ENCODE measurements at regions not wholly inside any gene's neighbourhood (a gene's known extent, or its start where the extent isn't known, plus 50 kb on each side); places are given as distances from the start of the nearest gene placed in this dataset.

DNA sequence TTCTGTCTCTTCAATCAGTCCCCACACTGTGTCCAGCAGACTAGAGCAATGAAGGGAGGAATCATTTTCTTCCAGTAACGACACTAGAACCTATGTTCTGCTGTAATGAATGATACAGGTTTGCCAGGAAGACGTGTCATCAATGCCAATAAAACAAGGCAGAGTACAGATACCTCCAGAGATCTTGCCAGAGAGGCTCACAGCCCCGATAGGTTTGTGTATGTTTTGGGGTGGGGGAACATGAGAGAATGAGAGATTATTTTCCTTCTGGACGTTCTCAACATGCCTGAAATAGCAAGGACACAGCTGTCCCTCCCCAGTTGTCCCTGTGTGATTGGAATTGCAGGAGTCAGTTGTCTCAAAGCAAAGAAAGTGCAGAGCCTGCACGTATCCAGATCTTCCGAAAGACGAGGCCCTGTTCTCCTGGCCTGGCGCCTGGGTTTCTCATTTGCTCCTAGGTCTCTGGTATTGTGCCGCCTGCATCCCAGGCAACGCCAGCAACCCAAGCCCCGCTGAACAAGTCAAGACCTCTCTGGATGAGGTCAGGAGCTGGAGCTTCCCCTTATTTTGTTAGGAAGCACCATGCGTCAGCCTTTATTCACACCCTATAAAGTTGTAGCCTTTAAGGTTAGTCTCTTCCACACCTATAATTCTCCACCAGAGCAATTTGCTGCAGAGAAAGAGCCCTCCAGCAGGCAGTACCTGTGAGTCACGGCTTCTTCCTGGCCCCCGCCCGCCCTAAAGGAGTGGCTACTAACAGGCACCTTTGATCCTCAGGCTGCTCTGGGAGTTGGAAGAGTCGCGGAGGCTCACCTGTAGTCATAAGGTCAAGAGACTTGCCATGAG is 130.5 kb downstream of the TOMM20 start:
- no peak for TF ChIP-seq CTCF (conservative IDR thresholded peaks at IDR 0.05; ENCODE audit: control insufficient read depth, insufficient read depth, low read depth, low read length)
- no peak overlapping the region for H3K4me3 ChIP-seq (ENCODE audit: control insufficient read depth, low read depth, low read length)
- DNase-seq (ENCODE audit: low read depth), result peak; percentile 61

DNA sequence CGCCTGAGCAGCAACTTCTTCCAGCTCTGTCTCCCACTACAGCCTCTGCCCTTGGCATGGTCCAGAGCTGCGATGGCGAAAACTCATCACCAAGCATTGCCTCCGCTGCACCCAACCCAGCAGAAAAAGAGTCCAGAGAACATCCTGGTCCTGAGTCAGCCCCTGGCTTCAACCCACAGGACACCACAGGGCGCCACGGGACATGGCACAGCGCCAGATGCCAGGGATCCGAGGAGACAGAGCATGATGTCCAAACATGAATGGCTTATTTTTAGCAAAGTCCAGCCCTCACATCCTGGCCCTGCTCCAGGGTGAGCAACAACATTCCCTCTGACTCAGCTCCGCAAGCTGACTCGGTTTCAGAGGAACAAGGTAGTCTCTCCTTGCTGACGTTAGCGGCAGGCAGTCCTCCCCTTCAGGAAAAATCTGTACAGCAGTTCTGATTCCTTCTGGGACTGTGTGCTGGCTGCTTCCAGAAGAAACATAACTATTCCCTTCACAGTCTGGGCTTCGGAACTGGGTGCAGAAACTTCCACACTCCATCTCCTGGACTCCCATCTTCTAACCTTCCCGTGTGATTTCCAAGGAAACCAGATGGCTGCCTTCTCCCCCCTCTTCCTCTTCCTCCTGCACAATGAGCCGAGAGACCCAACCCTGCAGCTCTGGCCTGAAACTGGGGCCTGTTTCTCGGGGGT is 131.3 kb downstream of the TOMM20 start:
- H3K4me3 ChIP-seq (ENCODE audit: control insufficient read depth, low read depth, low read length), result no peak overlapping the region
- peak; percentile 100 for DNase-seq (ENCODE audit: low read depth)
- no peak for TF ChIP-seq CTCF (conservative IDR thresholded peaks at IDR 0.05; ENCODE audit: control insufficient read depth, insufficient read depth, low read depth, low read length)

DNA sequence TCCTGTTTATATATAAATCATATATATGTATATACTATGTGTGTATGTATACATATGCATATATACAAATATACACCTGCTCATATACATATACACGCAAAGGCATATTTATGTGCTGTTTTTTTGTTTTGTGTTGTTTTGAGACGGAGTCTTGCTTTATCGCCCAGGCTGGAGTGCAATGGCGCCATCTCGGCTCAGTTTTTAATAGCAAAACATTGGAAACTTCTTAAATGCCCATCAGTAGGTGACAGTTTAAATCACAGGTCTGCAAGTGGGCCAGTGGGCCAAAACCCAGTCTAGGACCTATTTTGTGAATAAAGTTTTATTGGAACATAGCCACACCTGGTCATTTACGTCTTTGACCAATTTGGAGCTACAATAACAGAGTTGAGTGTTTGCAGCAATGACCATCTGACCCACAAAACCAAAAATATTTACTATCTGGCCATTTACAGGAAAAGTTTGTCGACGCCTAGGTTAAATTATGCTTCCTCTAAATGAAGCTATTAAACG is 132.3 kb downstream of the TOMM20 start:
- no peak for TF ChIP-seq CTCF (conservative IDR thresholded peaks at IDR 0.05; ENCODE audit: control insufficient read depth, insufficient read depth, low read depth, low read length)
- H3K4me3 ChIP-seq (ENCODE audit: control insufficient read depth, low read depth, low read length), result no peak overlapping the region
- peak; percentile 50 for DNase-seq (ENCODE audit: low read depth)

GRCh38 chr1:234994436-234995295 is 134.0 kb downstream of the TOMM20 start:
- no peak overlapping the region for H3K4me3 ChIP-seq (ENCODE audit: control insufficient read depth, low read depth, low read length)
- DNase-seq (ENCODE audit: low read depth), result no peak
- no peak for TF ChIP-seq CTCF (conservative IDR thresholded peaks at IDR 0.05; ENCODE audit: control insufficient read depth, insufficient read depth, low read depth, low read length)

GRCh38 chr1:234992065-234992464 is 136.6 kb downstream of the TOMM20 start:
- no peak overlapping the region for H3K4me3 ChIP-seq (ENCODE audit: control insufficient read depth, low read depth, low read length)
- no peak for TF ChIP-seq CTCF (conservative IDR thresholded peaks at IDR 0.05; ENCODE audit: control insufficient read depth, insufficient read depth, low read depth, low read length)

More at GRCh38 chr1:234992065-234992464, 136.6 kb downstream of the TOMM20 start:
- no peak for DNase-seq (ENCODE audit: low read depth)

Measured in fibroblast of mammary gland (primary cell).